ENCODE measurements at regions not wholly inside any gene's neighbourhood (a gene's known extent, or its start where the extent isn't known, plus 50 kb on each side); places are given as distances from the start of the nearest gene placed in this dataset.

DNA sequence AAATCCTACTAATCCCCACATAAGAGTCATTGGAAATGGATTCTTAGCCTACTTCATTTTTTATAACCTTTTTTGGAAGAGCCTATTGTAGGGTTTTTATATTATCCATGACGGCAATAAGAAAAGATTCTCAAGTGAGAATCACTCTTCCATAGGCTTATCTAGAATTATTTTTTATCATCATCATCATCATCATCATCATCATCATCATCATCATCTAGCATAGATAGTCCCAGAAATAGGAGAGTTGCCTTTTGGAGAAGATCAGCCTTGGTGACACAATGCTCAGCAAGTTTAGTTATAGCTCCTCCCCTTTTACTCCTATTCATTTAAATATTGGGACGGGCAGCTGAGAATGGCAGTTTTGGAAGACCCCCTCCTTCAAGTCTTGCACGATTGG lies 359.1 kb upstream of the SLC35B3 start:
- TF ChIP-seq, protein P1, sequence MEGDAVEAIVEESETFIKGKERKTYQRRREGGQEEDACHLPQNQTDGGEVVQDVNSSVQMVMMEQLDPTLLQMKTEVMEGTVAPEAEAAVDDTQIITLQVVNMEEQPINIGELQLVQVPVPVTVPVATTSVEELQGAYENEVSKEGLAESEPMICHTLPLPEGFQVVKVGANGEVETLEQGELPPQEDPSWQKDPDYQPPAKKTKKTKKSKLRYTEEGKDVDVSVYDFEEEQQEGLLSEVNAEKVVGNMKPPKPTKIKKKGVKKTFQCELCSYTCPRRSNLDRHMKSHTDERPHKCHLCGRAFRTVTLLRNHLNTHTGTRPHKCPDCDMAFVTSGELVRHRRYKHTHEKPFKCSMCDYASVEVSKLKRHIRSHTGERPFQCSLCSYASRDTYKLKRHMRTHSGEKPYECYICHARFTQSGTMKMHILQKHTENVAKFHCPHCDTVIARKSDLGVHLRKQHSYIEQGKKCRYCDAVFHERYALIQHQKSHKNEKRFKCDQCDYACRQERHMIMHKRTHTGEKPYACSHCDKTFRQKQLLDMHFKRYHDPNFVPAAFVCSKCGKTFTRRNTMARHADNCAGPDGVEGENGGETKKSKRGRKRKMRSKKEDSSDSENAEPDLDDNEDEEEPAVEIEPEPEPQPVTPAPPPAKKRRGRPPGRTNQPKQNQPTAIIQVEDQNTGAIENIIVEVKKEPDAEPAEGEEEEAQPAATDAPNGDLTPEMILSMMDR (IDR thresholded peaks at IDR 0.05): no peak
- TF ChIP-seq POLR2AphosphoS5 (IDR thresholded peaks at IDR 0.05; ENCODE audit: insufficient read depth in 1 of 2, low read depth in 1 of 2): no peak
- no peak for TF ChIP-seq POLR2A (IDR thresholded peaks at IDR 0.05)

Data from vagina (tissue), 2 donors.